Fibroblast of lung (primary cell): ENCODE measurements at regions not wholly inside any gene's neighbourhood (a gene's known extent, or its start where the extent isn't known, plus 50 kb on each side); places are given as distances from the start of the nearest gene placed in this dataset.

ENCODE experiments used
- DNase-seq, 2 donors: peaks; one replicate each; pipeline versions ENCODE4 v3.0.0 to v3.0.0-alpha.2; 2010; ENCODE audit warnings: low read depth in 2 of 2
- H2AFZ ChIP-seq: 2 replicates; pipeline ENCODE4 v1.5.1; 2012; ENCODE audit warnings: low read length, control low read depth, inconsistent platforms
- H3K27ac ChIP-seq: 2 replicates; pipeline ENCODE4 v1.5.1; 2011; ENCODE audit warnings: low read length, control low read depth; ENCODE audit not compliant: insufficient read depth
- H3K27me3 ChIP-seq: 2 replicates; pipeline ENCODE4 v1.5.1; 2011; ENCODE audit warnings: mild to moderate bottlenecking, low read length; ENCODE audit not compliant: control insufficient read depth, insufficient read depth
- H3K36me3 ChIP-seq: 2 replicates; pipeline ENCODE4 v1.5.1; 2011; ENCODE audit warnings: low read length; ENCODE audit not compliant: control insufficient read depth, insufficient read depth
- H3K4me1 ChIP-seq: 2 replicates; pipeline ENCODE4 v1.5.1; 2011; ENCODE audit warnings: low read length; ENCODE audit not compliant: control insufficient read depth, insufficient read depth; ENCODE audit errors: extremely low read depth
- H3K4me2 ChIP-seq: 2 replicates; pipeline ENCODE4 v1.5.1; 2011; ENCODE audit warnings: low read length, control low read depth; ENCODE audit not compliant: insufficient read depth; ENCODE audit errors: extremely low read depth
- H3K4me3 ChIP-seq, 4 experiments: fragments of 200-600 bp in 1 of 4; sonication (generic) in 1 of 4; replicated peaks in 1 of 4; 2 replicates each; pipeline ENCODE4 v1.5.1; 2011 to 2016; ENCODE audit warnings: low read length in 4 of 4, low read depth in 3 of 4, mild to moderate bottlenecking in 3 of 4, control low read depth in 2 of 4, inconsistent platforms in 1 of 4, mixed read lengths in 1 of 4; ENCODE audit not compliant: insufficient read depth in 1 of 4; ENCODE audit errors: control extremely low read depth in 1 of 4
- H3K79me2 ChIP-seq: 2 replicates; pipeline ENCODE4 v1.5.1; 2012; ENCODE audit warnings: mild to moderate bottlenecking, low read length, inconsistent platforms; ENCODE audit not compliant: control insufficient read depth, insufficient read depth
- H3K9ac ChIP-seq: 2 replicates; pipeline ENCODE4 v1.5.1; 2011; ENCODE audit warnings: mild to moderate bottlenecking, low read length, control low read depth; ENCODE audit not compliant: insufficient read depth
- H3K9me3 ChIP-seq: 2 replicates; pipeline ENCODE4 v1.5.1; 2012; ENCODE audit warnings: low read depth, low read length; ENCODE audit not compliant: control insufficient read depth, insufficient read depth
- H4K20me1 ChIP-seq: 2 replicates; pipeline ENCODE4 v1.5.1; 2011; ENCODE audit warnings: low read length; ENCODE audit not compliant: control insufficient read depth, insufficient read depth; ENCODE audit errors: extremely low read depth
- CTCF ChIP-seq, 2 donors: IDR thresholded peaks in 1 of 2; conservative IDR thresholded peaks in 1 of 2; 1 replicate in 1 of 2; 2 replicates in 1 of 2; pipeline ENCODE4 v1.5.1; 2011 to 2012; ENCODE audit warnings: low read length in 2 of 2, control low read depth in 1 of 2, inconsistent platforms in 1 of 2, low read depth in 1 of 2, mild to moderate bottlenecking in 1 of 2
- EZH2 ChIP-seq: IDR thresholded peaks from 2 replicates; pipeline ENCODE4 v1.5.1; 2012; ENCODE audit warnings: low read length, control low read depth, mild to moderate bottlenecking; ENCODE audit errors: missing control alignments

GRCh38 chr4:60396341-60397049 lies 803.6 kb upstream of the ADGRL3 start:
- Histone ChIP-seq H3K79me2 (no peaks in the 10 kb centered on the region), H3K9ac (no peak overlapping the region), H3K36me3 (no peaks in the 10 kb centered on the region), H2AFZ (no peak overlapping the region), H3K4me3 (no peak overlapping the region), H3K27me3 (no peaks in the 10 kb centered on the region), H3K4me2 (no peak overlapping the region), H4K20me1 (no peaks in the 10 kb centered on the region), H3K4me1 (no peaks in the 10 kb centered on the region), H3K27ac (no peak overlapping the region), H3K9me3 (no peaks in the 10 kb centered on the region)
- DNase-seq: no peak
- TF ChIP-seq EZH2 (no peak), CTCF (conservative IDR thresholded peaks at IDR 0.05 in 1 of 2, IDR thresholded peaks at IDR 0.05 in 1 of 2; ENCODE audit: low read depth in 1 of 2, low read length in 2 of 2) (no peak)

DNA sequence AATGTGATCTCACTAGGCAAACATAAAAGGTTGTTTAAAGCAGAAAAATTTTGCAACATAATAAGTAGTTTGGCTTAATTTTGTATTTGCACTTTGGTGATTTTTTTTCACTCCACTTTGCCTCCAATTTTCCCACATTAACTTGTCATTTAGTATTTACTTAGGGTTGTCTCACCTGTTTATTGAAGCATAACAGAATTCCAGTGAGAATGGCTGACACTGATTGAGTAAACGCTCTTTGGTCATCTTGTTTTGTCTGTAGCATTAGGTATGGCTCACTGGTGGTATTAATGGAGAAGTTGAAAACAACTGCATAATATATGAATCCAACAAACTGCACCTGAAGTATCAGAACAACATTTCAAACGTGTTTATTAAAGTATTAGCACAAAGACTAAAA lies 799.5 kb upstream of the ADGRL3 start:
- Histone ChIP-seq H3K27ac (no peak overlapping the region), H3K4me2 (no peak overlapping the region), H3K27me3 (no peaks in the 10 kb centered on the region), H3K36me3 (no peaks in the 10 kb centered on the region), H4K20me1 (no peaks in the 10 kb centered on the region), H3K4me1 (no peaks in the 10 kb centered on the region), H2AFZ (no peak overlapping the region), H3K9ac (no peak overlapping the region), H3K4me3 (no peak overlapping the region), H3K9me3 (no peaks in the 10 kb centered on the region), H3K79me2 (no peaks in the 10 kb centered on the region)
- TF ChIP-seq CTCF (conservative IDR thresholded peaks at IDR 0.05 in 1 of 2, IDR thresholded peaks at IDR 0.05 in 1 of 2; ENCODE audit: low read depth in 1 of 2, low read length in 2 of 2) (no peak), EZH2 (no peak)
- DNase-seq: no peak

DNA sequence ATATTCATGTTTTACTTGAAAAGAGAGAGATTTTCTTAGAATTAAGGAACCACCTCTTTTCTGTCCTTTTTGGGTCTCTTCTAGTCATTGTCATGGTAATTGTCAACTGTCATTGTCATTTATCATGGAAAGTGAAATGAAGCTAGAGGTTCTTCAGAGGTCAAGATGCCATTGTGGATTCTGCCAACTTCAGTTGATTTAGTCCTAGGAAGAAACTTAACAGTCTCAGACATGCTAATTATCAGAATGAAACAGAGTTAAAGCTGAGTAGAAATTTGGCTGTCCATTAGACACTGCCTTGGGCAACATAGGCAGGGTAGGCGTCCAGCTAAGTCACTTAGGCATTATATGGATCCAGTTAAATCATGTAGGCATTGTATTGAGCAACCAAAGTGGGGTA lies 796.1 kb upstream of the ADGRL3 start:
- DNase-seq: no peak
- Histone ChIP-seq H3K4me1 (no peaks in the 10 kb centered on the region), H3K9ac (no peak overlapping the region), H4K20me1 (no peaks in the 10 kb centered on the region), H3K36me3 (no peaks in the 10 kb centered on the region), H3K9me3 (no peaks in the 10 kb centered on the region), H3K79me2 (no peaks in the 10 kb centered on the region), H3K27me3 (no peaks in the 10 kb centered on the region), H3K4me3 (no peak overlapping the region), H3K4me2 (no peak overlapping the region), H3K27ac (no peak overlapping the region), H2AFZ (no peak overlapping the region)
- TF ChIP-seq CTCF (conservative IDR thresholded peaks at IDR 0.05 in 1 of 2, IDR thresholded peaks at IDR 0.05 in 1 of 2; ENCODE audit: low read depth in 1 of 2, low read length in 2 of 2): no peak
- TF ChIP-seq EZH2: no peak
